GM21526 (cell line): ENCODE measurements at regions not wholly inside any gene's neighbourhood (a gene's known extent, or its start where the extent isn't known, plus 50 kb on each side); places are given as distances from the start of the nearest gene placed in this dataset.

ENCODE experiments used
- ATAC-seq: cut with Tn5 transposase; IDR thresholded peaks from one replicate; pipeline ENCODE4 v1.9.1; 2021; ENCODE audit warnings: moderate library complexity; ENCODE audit not compliant: unreplicated experiment, low FRiP score

DNA sequence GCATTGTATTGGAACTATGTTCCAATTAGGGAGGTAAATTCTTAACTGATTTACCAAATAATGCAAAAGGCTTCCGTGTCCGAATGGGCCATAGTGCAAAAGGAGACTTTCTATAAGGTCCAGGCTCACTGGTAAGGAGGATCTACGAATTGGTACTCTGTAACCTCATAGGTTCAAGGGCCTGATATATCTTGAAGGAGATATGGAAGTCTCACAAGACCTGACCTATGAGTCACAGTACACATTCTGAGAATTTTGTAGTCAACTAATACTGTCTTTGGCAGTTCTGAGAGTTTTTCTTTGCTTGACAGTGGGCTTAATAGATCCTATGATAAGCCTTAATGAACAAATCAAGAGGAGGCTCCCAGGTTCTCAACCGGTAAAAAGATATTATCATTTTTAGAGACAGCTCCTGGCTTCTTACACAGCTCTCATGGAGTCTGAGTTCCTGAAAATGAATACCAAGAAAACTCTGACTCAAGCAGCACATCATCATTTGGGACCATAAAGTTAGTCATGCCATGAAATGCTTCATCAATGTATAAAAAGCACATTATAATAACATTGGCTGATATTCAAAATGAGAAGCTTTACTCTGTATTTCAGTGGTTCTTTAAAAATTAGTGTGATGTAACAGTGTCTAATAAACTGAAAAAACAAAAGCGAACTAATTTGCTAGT, 1275.2 kb upstream of the CRIM1 start:
- no peak for ATAC-seq

DNA sequence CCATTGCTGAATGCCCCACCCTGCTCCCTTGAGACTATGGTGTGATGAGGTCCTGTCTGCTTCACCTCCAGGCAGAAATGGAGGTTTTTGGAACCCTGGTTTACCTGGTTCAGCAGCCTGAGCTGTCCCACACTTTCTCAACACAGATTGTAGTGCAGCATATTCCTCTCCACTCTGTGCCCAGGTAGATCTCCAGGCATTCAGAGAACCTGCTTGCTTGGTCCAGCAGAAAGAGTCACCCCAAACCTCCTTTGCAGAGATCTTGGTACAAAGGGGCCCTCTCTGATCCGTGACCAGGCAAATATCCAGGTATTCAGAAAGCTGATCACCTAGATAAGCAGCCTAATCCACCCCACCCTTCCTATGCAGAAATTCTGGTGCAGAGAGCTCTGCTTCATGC, 1288.2 kb upstream of the CRIM1 start:
- no peak for ATAC-seq

DNA sequence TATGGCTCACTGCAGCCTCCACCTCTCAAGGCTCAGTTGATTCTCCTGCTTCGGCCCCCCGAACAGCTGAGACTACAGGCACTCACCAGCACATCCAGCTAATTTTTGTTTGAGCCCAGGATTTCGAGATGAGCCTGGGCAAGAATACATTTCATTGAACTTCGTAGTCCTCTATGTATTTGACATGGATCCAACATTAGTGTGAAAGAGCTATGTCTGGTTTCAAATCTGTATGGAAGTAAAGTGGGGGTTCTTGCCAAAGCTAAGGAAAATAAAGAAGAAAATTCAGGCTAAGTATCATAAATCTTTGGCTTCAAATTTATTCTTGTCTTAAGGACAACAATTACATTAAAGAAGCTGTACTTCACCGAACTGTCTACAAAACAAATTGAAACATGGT, 1291.7 kb upstream of the CRIM1 start:
- ATAC-seq: no peak

DNA sequence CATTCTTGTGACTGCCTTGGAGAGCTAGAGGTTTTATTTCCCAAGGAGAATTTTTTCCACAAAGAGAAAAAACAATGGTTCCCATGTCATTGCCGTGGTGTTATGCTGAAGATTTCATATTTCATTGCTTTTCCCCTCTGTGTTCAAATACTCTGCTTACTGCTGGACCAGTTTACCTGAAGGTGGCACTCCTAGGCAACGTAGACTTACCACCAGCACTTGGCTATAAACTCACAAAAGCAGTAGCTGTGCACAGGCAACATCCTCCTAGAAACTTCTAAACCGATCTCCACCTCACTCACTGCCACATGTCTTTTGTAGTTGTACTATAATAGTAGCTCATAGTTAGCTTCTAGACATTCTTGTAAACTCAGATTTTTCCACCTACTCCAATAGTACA, 1319.7 kb upstream of the CRIM1 start:
- no peak for ATAC-seq

DNA sequence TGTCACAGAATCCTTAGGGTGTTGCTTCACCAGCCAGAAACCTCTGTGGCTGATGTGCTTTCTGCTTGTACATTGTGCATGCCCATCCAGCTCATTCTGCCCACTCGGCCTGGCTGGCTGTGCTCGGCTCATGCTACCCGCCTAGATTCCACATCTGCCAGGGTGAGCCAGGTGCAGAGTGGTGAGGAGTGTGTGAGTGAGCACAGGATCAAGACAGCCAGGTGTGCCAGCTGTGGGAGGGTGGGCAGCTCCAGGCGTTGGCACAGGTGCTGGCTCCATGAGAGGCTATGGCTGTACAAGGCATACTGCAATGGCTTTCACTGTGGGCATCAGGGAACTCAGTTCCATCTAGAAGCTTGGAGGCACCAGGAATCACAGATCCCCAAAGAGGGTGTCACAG, 1321.8 kb upstream of the CRIM1 start:
- no peak for ATAC-seq

DNA sequence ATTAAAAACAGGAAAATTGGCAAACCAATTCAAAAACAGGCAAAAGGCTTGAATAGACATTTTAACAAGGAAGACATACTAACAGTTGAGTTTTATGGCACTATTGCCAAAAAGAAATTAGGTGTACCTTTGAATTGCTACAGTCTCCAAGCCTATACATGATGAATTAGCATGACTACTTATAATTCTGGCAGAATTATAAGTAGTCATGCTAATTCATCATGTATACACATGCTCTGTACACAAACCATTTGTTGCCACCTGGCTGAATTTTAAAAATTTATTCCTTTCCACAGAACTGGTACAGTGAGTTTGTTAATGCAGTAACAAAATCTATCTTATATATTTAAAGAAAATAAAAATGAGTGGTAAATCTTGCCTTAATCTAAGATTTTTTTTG, 1332.0 kb upstream of the CRIM1 start:
- ATAC-seq: no peak

DNA sequence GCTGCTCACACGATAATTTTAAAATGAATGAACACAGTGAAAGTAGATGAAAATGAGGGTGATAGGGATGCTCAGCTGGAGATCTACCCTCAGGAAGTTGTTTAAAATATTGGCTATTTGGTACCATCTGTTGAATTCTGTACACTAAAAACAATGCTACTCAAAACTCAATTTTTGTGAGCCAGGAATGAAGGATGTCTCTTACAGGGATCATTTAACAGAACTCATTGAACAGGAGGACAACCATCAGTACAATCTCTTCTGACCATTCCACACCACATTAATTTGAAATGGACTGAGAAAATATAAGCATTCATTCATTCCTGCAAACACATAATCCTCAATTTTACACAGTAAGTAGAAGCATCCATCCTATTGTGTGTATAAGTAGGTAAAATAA, 1355.1 kb upstream of the CRIM1 start:
- ATAC-seq: no peak

DNA sequence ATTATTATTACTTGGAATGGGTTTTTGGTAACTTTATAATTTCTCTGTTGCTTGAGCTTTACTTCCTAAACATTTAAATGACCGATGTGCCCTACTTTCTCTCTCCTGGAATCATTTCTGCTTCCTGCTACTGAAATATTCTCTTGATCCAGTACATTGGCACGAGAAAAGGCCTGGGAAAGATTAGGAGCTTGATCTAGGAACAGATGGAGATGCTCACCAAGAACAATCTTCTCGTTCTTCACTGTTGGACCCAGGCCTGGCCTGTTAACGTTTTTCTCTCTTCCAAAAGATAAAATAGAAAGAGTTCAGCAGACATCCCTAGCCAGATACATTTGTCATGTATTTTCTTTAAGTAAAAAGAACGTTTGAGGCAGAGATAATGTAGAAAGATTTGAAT, 1356.8 kb upstream of the CRIM1 start:
- ATAC-seq: no peak

DNA sequence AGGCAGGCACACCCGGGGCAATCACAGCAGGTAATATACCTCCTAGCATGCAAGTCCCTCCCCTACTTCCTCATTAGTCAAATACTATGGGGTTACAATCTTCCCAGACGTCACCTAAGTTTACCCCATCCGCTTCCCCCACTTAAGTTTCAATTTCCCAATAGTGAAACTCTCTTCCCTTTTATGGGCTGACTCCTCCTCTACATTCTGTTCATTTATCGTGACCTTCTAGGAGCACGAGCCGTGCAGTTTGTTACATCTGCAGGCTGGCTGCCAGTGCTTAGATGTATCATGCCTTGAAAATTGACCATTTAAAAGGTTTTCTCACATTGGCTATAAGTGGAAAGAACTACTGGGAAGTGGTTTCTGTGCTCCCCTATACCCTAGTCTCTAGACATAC, 1357.8 kb upstream of the CRIM1 start:
- ATAC-seq: no peak

DNA sequence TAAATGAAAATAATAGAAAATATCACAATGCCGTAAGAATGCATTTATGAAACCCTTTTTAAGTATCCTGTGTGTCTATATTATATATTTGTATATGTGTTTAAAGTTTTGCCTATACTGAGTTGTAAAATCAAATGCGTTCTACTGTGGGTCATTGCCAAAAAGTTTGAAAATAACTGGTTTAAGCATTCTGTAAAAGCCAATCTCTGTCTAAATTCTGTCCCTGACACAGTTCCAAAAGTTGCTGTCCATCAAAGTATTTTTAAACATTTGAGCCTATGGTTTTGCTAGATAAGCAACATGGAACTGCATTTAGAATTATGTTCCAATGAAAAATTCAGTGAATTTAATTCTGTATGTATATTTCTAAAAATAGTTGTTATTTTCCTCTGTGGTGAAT, 1360.4 kb upstream of the CRIM1 start:
- ATAC-seq: no peak

DNA sequence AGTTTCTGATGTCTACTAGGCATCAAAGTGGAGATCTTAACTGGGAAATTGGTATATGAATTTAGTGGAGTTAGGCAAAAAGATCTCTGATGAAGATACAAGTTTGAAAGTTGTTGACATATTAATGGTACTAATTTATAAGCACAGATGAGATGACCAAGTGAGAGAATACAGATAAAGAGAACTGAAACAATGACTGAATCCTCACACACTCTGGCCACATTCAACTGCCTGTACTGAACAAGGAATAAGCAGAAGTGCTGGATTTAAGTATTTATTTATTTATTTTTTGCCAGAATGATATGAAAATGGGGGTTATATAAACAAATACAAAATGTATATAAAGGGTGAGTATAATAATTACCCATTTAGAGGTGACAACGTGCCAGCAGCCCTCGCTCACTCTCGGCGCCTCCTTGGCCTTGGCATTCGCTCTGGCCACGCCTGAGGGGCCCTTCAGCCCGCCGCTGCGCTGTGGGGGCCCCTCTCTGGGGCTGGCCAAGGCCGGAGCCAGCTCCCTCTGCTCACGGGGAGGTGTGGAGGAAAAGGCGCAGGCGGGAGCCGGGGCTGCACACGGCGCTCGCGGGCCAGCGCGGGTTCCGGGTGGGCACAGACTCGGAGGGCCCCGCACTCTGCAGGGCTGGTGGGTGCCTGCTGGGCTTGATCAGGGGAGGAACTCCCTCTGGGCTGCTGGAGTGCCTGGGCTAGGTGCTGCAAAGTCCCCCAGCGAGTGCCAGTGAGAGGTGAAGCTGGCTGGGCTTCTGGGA, 1363.9 kb upstream of the CRIM1 start:
- no peak for ATAC-seq

DNA sequence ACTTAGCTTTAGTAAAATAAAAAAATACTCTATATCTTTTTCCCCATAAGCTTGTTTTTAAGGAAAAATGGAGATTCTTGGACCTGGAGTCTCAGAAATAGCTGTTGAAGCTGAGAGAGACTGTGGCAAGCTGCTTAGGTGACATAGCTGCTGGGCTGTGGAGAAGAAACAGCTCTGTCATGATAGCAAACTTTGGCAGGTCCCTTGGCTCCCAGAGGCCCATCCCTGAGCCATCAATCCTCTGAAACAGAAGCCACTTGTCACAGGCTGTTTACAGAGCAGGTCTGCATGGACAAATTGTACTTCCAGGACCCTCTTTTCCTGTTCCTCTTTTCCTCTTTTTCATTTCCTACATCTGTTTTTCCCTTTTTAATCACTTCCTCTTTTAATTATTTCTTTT, 1370.1 kb upstream of the CRIM1 start:
- no peak for ATAC-seq

DNA sequence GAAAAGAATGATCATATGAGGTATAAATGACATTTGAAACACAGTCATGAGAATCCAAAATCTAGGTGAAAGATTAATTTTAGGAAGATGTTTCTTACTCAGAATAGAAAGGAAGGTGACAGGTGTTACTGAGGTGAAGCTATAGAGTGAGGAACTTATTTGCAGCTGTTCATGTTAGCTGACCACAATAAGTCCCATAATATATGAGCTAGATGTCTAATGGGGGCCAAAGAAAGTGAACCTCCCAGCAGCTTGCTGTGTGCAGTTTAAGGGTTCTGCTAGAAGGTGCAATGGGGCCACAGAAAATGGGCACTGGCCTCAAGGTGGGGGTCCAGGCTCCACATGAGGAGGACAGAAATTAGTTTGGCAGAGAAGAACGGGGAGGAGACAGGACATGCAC, 1374.9 kb upstream of the CRIM1 start:
- no peak for ATAC-seq

DNA sequence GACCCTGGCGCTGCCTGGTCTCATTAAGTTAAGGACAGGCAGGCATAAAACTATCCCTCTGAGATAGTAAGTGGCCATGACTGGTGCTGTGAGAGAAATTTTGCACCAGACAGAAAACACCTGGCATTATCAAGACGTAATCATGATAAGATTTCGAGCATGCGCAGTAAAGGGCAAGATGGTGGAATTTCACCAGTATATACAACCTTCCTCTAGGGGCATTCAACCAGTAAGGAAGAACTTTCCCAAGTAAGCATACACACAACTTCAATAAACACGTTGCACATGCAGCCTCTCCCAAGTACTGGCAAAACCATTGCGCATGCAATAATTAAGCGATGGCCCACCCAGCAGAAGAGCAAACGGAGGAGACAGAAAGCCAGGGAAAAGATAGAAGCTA, 1376.4 kb upstream of the CRIM1 start:
- ATAC-seq: no peak

DNA sequence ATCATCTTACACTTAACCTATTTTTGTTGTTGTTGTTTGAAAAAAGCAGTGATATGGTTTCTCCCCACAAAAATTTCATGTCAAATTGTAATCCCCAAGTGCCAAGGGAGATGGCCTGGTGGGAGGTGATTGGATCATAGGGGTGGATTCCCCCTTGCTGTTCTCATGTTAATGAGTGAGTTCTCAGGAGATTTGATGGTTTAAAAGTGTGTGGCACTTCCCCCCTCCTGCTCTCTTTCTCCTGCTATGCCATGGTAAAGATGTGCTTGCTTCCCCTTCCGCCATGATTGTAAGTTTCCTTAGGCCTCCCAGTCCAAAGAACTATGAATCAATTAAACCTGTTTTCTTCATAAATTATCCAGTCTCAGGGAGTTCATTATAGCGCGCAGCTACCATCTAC, 1362.7 kb upstream of the FAM98A start:
- no peak for ATAC-seq

DNA sequence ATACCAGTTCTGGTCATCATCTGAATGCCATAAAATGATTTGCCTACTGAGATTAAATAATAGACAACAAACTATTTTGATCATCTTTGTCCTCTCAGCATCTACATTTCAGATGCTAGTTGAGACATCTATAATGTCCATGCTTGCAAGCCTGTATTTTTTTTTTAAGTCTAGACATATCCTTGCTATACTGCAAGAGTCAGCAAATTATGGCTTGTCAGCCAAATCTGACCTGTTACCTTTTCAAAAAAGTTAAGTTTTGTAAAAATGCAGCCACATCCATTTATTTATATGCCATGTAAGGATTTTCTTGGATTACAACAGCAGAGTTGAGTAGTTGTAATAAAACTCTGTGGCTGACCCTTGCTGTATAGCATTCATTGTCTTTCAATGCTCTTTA, 1355.7 kb upstream of the FAM98A start:
- ATAC-seq: no peak

DNA sequence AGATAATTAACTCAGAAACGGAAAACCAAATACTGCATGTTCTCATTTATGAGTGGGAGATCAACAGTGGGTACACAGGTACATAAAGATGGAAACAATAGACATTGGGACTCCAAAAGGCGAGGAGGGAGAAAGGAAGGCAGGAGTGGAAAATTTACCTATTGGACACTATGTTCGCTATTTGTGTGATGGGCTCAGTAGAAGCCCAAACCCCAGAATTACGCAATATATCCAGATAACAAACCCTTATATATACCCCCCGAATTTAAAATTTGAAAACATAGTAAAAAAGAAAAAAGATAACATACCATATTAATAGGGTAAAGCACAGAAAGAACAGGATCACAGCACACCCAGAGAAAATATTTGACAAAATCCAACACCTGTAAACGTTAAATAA, 1351.7 kb upstream of the FAM98A start:
- ATAC-seq: no peak

DNA sequence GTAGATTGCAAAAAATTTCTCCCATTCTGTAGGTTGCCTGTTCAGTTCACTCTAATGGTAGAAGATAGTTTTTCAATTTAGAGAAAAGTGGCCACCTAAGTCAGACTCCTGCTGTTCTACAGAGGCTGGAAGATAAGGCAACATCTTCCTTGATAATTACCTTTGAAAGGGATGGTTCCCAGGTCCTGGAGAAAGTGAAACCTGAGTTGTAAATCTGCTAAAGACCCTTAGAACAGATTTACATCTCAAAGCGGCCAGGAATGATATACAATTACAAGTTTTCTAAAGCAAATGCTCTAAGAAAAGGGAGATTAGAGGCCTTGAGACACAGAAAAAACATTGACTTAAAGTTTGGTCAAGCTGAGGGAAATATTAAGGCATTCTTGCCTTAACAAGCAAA, 1350.2 kb upstream of the FAM98A start:
- no peak for ATAC-seq

DNA sequence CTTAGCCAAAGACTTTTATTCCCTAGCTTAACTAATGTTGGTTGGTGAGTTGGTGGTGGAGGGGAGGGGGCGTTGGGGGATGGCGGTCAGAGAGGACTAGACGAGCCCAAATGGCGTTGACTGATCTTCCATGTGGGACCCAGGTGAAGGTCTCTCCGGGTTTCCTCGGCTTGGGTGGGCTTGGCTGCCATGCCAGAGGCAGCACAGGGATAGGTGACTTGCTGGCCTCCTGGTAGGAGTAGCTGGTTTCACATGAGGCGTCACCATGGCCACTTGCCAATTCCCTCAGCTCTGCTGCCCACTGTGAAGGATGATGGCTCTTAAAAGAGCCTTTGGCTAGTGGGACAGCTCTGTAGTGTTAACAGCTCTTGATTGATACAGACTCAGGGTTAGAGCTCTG, 1337.0 kb upstream of the FAM98A start:
- no peak for ATAC-seq

DNA sequence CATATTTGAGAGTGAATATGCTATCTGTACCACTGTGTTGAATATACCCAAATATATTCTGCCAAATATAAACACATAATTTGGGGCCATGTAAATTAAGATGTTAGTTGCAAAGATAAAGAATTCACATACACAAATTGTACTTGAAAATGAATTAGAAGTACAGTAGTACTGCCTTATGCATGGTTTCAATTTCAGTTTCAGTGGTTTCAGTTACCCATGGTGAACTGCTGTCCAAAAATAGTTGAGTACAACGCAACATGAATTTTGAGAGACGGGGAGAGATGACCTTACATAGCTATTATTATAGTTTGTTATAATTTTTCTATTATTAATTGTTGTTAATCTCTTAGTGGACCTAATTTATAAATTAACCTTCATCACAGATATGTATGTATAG, 1313.0 kb upstream of the FAM98A start:
- ATAC-seq: peak; percentile 88

DNA sequence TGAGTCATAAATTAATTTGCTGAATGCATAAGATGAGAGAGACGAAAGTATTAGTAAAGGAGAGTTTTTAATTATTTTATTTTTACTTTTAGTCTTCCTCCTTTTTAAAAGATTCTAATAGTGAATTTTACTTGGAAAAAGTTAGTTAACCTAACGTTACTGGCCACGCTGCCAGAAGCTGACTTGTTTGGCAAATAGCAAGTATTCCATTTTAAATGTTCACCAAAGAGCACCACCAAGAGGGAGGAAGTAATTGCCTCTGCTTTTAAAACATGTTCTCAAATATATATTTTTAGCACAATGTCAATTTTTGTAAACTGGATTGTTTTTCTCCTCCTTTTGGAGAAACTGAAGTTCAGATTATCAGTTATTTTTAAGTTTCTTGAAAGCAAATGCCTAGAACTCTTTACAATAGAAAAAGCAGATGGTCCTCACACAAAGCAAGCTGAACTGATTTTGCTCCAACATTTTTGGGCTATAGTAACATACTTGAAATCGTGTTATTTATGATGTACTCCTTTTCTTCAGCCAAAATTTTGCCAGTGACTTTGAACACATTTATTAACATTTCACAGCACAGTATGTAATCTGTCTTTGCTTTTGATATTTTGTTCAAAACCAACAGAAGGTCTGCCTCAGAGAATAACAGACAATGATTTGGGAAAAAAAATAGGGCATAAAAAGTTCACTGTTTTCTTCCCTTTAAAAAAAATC, 1311.0 kb upstream of the FAM98A start:
- ATAC-seq: no peak

DNA sequence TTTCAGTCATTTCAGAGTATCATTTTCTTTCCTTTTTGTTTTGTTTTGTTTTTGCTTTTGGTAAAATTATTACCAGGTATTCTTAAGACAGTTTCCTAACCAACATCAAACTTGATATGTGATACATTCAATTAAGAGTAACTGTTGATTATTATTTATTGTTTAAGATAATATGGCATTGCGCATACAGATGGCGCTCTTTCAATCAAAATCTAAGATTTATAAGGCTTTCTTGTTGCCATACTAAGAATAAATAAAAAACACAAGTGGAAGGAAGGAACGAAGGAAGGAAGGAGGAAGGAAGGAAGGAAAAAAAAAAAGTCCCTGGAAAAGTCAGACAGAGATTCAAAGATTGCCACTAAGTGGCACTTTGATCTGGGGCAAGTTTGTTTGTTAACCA, 1308.7 kb upstream of the FAM98A start:
- no peak for ATAC-seq
